PC-9 (cell line): ENCODE measurements at regions not wholly inside any gene's neighbourhood (a gene's known extent, or its start where the extent isn't known, plus 50 kb on each side); places are given as distances from the start of the nearest gene placed in this dataset.

ENCODE experiments used
- BruUV-seq: library from RNA; stranded (reverse); fragments of 400-500 nt; replicated peaks from 2 replicates; lab custom pipeline; 2021; lab: Mats Ljungman, UMichigan
- CTCF ChIA-PET: fragments of 300-600 bp; sonication (Branson Sonifier 250); formaldehyde crosslinking; loops from one replicate; lab custom pipeline; 2022; ENCODE audit warnings: antibody characterized with exemption; lab: Charles Lee
- POLR2A ChIA-PET: fragments of 300-600 bp; sonication (Branson Sonifier 250); formaldehyde crosslinking; loops from one replicate; lab custom pipeline; 2022; ENCODE audit warnings: antibody characterized with exemption; ENCODE audit not compliant: unreplicated experiment; lab: Charles Lee
- DNase-seq, 2 experiments: peaks; one replicate each; pipeline versions ENCODE4 v3.0.0 to v3.0.0-alpha.2; 2015 to 2022; ENCODE audit warnings: mixed read lengths in 1 of 2
- H2AFZ ChIP-seq: fragments of 200-600 bp; sonication (generic); 2 replicates; pipeline ENCODE4 v1.8.1; 2017; ENCODE audit warnings: antibody characterized with exemption
- H3F3A ChIP-seq: fragments of 200-600 bp; sonication (generic); 2 replicates; pipeline ENCODE4 v1.8.1; 2017; ENCODE audit warnings: antibody characterized with exemption, mild to moderate bottlenecking, low read depth; ENCODE audit not compliant: insufficient read depth
- H3K27ac ChIP-seq: fragments of 200-600 bp; sonication (generic); 2 replicates; pipeline ENCODE4 v1.6.1; 2016; ENCODE audit warnings: mixed run types
- H3K27me3 ChIP-seq: fragments of 200-600 bp; sonication (generic); 2 replicates; pipeline ENCODE4 v1.6.1; 2016; ENCODE audit warnings: low read depth, mixed run types; ENCODE audit not compliant: insufficient read depth
- H3K36me3 ChIP-seq: fragments of 200-600 bp; sonication (generic); 2 replicates; pipeline ENCODE4 v1.6.1; 2016; ENCODE audit warnings: low read depth, mixed run types
- H3K4me1 ChIP-seq: fragments of 200-600 bp; sonication (generic); replicated peaks from 2 replicates; pipeline ENCODE4 v1.6.1; 2016; ENCODE audit warnings: mixed run types; ENCODE audit not compliant: insufficient read depth
- H3K4me2 ChIP-seq: fragments of 200-600 bp; sonication (generic); 2 replicates; pipeline ENCODE4 v1.6.1; 2017; ENCODE audit warnings: mixed run types
- H3K4me3 ChIP-seq: fragments of 200-600 bp; sonication (generic); 2 replicates; pipeline ENCODE4 v1.6.1; 2016; ENCODE audit warnings: mixed run types
- H3K79me2 ChIP-seq: fragments of 200-600 bp; sonication (generic); 2 replicates; pipeline ENCODE4 v1.6.1; 2017; ENCODE audit warnings: low read depth, mixed run types
- H3K9me2 ChIP-seq: fragments of 200-600 bp; sonication (generic); 2 replicates; pipeline ENCODE4 v1.8.1; 2017; ENCODE audit warnings: mild to moderate bottlenecking; ENCODE audit not compliant: insufficient read depth
- H3K9me3 ChIP-seq: fragments of 200-600 bp; sonication (generic); 2 replicates; pipeline ENCODE4 v1.8.1; 2016; ENCODE audit warnings: low read depth; ENCODE audit not compliant: insufficient read depth
- H4K20me1 ChIP-seq: fragments of 200-600 bp; sonication (generic); 2 replicates; pipeline ENCODE4 v1.8.1; 2017; ENCODE audit not compliant: insufficient read depth
- EZH2 ChIP-seq: fragments of 200-600 bp; sonication (generic); IDR thresholded peaks from 2 replicates; pipeline ENCODE4 v1.8.0; 2017; ENCODE audit warnings: antibody characterized with exemption, low read depth
- intact Hi-C: fragments of 100-400 bp; cut with micrococcal nuclease; formaldehyde crosslinking; loops from one replicate; pipeline ENCODE4 v1.10.0; 2022; ENCODE audit not compliant: unreplicated experiment
- TF ChIP-seq, protein P1 (sequence below): fragments of 200-600 bp; sonication (generic); conservative IDR thresholded peaks from 2 replicates; pipeline ENCODE4 v1.6.1; 2017; ENCODE audit warnings: mixed run types, antibody characterized with exemption, mild to moderate bottlenecking, moderate library complexity

DNA sequence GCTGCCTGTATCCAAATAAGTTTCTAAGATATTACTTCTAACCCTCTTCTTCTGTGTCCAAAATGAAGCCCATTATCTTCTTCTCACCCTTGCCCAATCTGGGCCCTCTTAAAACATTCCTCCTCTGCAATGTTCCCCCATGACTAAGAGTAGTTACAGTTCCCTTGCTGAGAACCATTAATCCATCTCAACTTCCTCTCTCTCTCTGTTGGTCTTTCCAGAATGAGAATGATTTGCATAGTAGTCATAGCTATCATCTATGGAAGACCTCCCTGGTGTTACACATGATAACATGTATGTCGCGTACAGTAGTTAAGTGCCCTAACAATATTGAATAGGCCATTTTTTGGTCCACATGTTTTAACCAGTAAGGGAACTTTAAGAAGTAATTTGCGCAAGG is 177.9 kb downstream of the ANXA2 start:
- intact Hi-C loops = no loop called here
- H3K4me3 ChIP-seq = no peak overlapping the region
- H3K27ac ChIP-seq = no peak overlapping the region
- H3K36me3 ChIP-seq = no peaks in the 10 kb centered on the region
- no peak for TF ChIP-seq EZH2
- TF ChIP-seq, protein P1, sequence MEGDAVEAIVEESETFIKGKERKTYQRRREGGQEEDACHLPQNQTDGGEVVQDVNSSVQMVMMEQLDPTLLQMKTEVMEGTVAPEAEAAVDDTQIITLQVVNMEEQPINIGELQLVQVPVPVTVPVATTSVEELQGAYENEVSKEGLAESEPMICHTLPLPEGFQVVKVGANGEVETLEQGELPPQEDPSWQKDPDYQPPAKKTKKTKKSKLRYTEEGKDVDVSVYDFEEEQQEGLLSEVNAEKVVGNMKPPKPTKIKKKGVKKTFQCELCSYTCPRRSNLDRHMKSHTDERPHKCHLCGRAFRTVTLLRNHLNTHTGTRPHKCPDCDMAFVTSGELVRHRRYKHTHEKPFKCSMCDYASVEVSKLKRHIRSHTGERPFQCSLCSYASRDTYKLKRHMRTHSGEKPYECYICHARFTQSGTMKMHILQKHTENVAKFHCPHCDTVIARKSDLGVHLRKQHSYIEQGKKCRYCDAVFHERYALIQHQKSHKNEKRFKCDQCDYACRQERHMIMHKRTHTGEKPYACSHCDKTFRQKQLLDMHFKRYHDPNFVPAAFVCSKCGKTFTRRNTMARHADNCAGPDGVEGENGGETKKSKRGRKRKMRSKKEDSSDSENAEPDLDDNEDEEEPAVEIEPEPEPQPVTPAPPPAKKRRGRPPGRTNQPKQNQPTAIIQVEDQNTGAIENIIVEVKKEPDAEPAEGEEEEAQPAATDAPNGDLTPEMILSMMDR = no peak
- BruUV-seq = no TSS peak
- H3K4me2 ChIP-seq = no peak overlapping the region
- POLR2A ChIA-PET = no interaction called here
- H3K4me1 ChIP-seq = no peaks in the 10 kb centered on the region
- H2AFZ ChIP-seq = no peak overlapping the region
- CTCF ChIA-PET = no interaction called here
- no peaks in the 10 kb centered on the region for H3K79me2 ChIP-seq
- no peaks in the 10 kb centered on the region for H3K9me3 ChIP-seq
- H3K27me3 ChIP-seq = no peaks in the 10 kb centered on the region
- no peak for DNase-seq
- H4K20me1 ChIP-seq = no peaks in the 10 kb centered on the region
- no peaks in the 10 kb centered on the region for H3K9me2 ChIP-seq
- H3F3A ChIP-seq = no peaks in the 10 kb centered on the region

DNA sequence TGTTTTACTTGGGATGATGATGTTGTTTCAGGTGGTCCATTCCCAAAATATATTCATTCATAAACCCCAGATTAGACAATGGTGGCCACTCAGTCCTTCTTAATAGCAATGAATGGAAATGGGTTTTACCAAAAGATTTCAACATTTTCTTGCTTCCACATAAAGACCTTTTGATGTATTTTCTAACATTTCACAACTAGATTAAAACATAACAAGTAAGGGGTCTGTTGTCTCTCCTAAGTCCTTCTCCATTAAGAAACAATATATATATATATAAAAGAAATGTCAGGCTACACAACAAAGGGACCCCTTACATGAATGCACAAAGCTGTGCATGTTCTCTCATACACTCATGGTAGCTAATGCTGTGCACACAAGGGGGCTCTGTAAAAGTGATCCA is 176.4 kb downstream of the ANXA2 start:
- H3K4me3 ChIP-seq = no peak overlapping the region
- POLR2A ChIA-PET = no interaction called here
- no peak overlapping the region for H2AFZ ChIP-seq
- no peaks in the 10 kb centered on the region for H3K27me3 ChIP-seq
- TF ChIP-seq, protein P1 = no peak
- no peaks in the 10 kb centered on the region for H3K36me3 ChIP-seq
- H3K9me3 ChIP-seq = no peaks in the 10 kb centered on the region
- H3K4me1 ChIP-seq = no peaks in the 10 kb centered on the region
- CTCF ChIA-PET = interaction anchor here (0.6 kb wide), 1 partner anchor 9 kb away, joined by 3 read pairs; no protein-coding TSS in a partner anchor
- no peaks in the 10 kb centered on the region for H3K9me2 ChIP-seq
- no peaks in the 10 kb centered on the region for H3F3A ChIP-seq
- no peak overlapping the region for H3K27ac ChIP-seq
- no peaks in the 10 kb centered on the region for H4K20me1 ChIP-seq
- no peaks in the 10 kb centered on the region for H3K79me2 ChIP-seq
- no peak for DNase-seq
- H3K4me2 ChIP-seq = no peak overlapping the region
- BruUV-seq = no TSS peak
- intact Hi-C loops = no loop called here

DNA sequence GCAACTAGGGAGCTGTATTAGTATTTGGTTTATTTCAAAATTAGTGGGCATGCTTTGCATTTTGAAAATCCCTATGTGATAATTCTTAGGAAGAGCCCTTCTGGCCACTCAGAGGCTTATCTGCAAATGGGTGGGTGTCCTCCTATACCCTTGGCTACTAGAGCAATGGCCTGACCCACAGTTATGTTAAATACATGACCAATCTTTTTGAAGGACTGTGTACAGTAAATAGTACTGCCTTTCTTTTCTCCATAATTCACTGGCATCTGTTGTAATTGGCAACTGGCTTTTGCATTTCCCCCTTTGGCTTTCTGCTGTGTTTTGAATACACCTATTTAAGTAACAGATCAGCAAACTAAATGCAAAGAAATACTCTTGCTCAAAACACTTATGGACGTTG is 175.4 kb downstream of the ANXA2 start:
- Histone ChIP-seq H3K9me3 (no peaks in the 10 kb centered on the region), H3K27ac (no peak overlapping the region), H3K4me1 (no peaks in the 10 kb centered on the region), H4K20me1 (no peaks in the 10 kb centered on the region), H3K36me3 (no peaks in the 10 kb centered on the region), H3K9me2 (no peaks in the 10 kb centered on the region), H3K79me2 (no peaks in the 10 kb centered on the region), H2AFZ (no peak overlapping the region), H3F3A (no peaks in the 10 kb centered on the region), H3K4me3 (no peak overlapping the region), H3K4me2 (no peak overlapping the region), H3K27me3 (no peaks in the 10 kb centered on the region)
- intact Hi-C loops = no loop called here
- POLR2A ChIA-PET = interaction anchor here (0.6 kb wide), 1 partner anchor 12 kb away, joined by 4 read pairs; no protein-coding TSS in a partner anchor
- TF ChIP-seq EZH2 = no peak
- TF ChIP-seq, protein P1 = no peak
- DNase-seq = no peak
- no TSS peak for BruUV-seq
- CTCF ChIA-PET = no interaction called here
